NCI-H2196 (cell line): ENCODE measurements at regions not wholly inside any gene's neighbourhood (a gene's known extent, or its start where the extent isn't known, plus 50 kb on each side); places are given as distances from the start of the nearest gene placed in this dataset.
"Not testable (repeated sequence)": the region's sequence is repeated elsewhere in the genome, so short reads cannot be mapped to it uniquely, and the experiment has no call there.

Experiments used
- DNase-seq: peaks from one replicate; lab custom pipeline; 2025; ENCODE audit not compliant: unreplicated experiment; lab: John Stamatoyannopoulos, UW

DNA sequence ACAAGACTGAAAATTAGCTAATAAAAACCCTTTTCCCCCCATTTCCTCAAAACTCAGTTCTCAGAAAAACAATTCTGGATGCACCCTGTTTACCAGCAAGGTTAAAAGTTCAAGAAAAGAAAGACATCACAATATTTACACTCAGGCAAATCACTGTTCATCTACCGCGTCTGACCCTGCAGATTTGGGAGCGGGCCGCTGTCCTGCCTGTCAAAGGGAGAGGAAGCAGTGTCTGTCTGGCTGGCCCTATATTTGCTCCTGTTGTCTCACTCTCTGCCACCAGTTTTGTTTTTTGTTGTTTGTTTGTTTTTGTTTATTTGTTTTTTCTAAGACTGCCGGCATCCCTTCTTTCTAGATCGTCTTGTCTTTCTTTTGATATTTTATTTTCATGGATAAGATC lies 299.4 kb downstream of the BCL2L11 start:
- DNase-seq, result not testable (repeated sequence)

DNA sequence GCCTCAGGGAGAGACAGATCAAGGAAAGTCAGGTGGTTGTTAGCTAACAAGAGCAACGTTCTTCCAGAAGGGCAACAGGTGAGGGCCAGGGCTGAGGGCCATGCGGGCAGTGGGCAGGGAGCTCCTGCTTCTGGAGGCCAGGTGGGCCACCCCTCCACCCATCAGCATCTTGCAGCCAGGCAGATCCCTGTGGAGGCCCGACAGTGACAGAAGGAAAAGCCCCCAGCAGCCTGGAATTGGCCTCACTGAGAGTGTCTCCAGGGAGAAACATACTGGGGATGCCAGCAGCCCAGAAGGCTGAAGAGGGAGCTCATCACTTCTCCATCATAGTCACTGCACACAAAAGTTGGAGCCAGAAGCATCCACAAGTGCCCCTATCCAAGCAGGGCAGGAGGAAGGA lies 300.1 kb downstream of the BCL2L11 start:
- not testable (repeated sequence) for DNase-seq

- not testable (repeated sequence) for DNase-seq
Measured at GRCh38 chr2:111421949-111422348, 301.2 kb downstream of the BCL2L11 start.

DNA sequence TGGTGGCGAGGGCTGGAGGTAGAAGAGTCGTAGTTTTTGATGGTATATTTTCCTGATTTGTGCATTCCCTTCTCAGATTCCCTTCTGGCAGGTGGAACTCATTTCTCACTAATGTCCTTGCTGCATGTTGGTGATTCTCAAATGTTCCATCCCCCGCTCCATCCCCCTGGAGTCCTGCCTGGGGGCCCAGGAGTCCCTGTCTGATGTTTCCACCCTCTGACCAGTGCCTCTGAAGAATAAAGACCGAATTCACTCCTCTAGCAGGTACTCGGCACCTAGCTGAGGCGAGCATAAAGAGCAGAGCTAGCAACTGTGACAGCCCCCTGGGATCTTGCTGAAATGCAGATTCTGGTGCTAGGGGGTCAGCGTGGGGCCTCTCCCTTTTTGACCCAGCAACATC lies 301.8 kb downstream of the BCL2L11 start:
- DNase-seq, result not testable (repeated sequence)

DNA sequence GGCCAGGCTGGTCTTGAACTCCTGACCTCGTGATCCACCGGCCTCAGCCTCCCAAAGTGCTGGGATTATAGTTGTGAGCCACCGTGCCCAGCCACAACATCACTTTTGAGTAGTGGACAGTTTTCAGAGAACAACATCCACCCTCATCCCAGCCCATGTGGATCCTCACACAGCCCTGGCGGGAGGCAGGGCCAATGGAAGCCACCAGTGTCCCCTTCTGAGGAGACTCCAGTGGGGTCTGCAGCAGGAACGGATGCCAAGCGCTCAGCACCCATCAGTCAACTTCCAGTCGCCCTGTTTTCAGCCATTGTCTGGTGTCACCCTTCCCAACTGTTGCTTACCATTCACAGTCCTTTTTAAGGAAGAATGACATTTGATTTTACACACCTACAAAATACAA lies 302.5 kb downstream of the BCL2L11 start:
- not testable (repeated sequence) for DNase-seq

DNA sequence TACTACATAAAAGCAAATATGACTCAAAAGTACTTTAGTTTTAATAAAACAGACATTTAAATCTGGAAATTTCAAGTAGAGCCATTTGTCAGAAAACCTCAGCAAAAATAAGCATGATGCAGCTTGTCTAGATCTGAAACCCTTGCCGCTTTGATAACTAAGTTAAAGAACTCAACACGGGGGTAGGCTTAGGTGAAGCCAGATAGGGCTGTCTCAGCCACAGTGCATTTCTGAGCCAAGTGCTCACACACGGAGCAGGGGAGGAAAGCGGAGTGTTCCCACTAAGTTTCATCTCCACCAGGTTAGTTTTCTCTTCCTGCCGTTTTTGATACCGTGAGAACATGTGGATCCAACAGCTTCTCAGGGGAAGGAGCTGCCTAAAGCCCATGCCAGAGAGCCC lies 303.5 kb downstream of the BCL2L11 start:
- DNase-seq, result not testable (repeated sequence)

GRCh38 chr2:111424851-111425309 lies 304.2 kb downstream of the BCL2L11 start:
- DNase-seq, result not testable (repeated sequence)

GRCh38 chr2:111425789-111426201 lies 305.1 kb downstream of the BCL2L11 start:
- DNase-seq, result not testable (repeated sequence)

DNA sequence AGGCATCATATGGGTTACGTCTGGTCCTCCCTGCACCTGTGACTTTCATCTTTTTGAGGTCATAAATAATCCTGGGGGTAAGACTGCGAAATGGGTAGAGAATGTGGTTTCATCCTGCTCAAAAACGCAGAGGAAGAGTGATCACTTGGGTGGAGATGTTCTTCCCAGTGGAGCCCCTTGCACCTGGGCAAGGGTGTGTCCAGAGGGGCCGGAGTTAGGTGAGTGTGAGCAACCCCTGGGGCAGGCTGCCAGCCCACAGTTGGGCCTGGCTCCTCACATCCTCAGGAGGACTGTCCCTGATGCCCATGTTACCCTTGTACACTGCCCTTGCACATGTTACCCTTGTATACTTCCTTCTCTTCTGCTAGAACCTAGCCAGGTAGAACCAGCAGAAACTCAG lies 306.6 kb downstream of the BCL2L11 start:
- not testable (repeated sequence) for DNase-seq

GRCh38 chr2:111428915-111429314 lies 308.2 kb downstream of the BCL2L11 start:
- DNase-seq, result not testable (repeated sequence)

DNA sequence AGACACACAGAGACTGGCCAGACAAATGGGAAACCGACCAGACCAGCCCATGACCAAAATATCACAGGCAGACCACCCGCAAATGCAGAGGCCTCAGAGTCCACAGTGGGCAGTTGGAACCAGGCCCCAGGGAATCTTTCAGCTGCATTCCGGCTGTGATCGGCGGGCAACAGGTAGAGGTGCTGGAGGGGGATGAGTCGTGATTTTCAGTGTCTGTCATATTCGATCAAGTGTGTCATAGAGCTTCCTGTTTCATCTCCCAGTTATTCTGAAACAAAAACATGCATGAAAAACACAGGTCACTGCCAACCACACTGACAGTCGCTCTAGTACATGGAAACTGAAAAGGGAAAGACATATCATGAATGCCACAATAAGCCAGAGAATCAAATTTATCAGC lies 308.6 kb downstream of the BCL2L11 start:
- not testable (repeated sequence) for DNase-seq

GRCh38 chr2:111430817-111431661 lies 310.3 kb downstream of the BCL2L11 start:
- not testable (repeated sequence) for DNase-seq

- DNase-seq, result not testable (repeated sequence)
Measured at GRCh38 chr2:111432423-111432822, 311.7 kb downstream of the BCL2L11 start.

DNA sequence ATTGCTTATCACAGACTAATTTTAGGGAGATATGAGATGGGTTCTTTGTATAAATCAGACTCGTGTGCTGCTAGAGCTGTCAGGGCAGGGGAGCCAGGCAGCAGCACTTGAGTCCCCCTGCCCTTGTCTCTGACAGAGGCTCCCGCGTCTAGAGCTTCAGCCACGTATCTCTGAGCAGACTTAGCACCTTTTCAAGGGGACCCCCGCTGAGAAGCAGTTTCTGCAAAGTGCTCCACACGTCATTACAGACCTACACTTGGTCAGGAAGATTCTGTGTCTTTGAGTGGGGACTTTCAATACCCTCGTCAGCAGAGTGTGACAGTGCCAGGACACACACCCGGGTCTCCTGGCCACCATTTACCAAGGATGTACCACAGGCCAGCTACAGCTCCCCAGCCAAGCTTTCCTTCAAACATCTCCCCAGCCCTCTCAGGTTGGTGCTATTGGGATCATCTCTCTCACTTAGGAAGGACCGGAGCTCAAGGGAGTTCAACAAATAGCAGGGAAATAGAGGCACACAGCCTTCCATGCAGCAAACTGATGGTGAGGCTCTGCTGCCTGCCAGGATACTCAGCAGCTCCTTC lies 312.3 kb downstream of the BCL2L11 start:
- DNase-seq, result not testable (repeated sequence)

GRCh38 chr2:111433892-111434607 lies 313.3 kb downstream of the BCL2L11 start:
- DNase-seq, result not testable (repeated sequence)

GRCh38 chr2:111434608-111434939 lies 313.9 kb downstream of the BCL2L11 start:
- DNase-seq, result not testable (repeated sequence)

DNA sequence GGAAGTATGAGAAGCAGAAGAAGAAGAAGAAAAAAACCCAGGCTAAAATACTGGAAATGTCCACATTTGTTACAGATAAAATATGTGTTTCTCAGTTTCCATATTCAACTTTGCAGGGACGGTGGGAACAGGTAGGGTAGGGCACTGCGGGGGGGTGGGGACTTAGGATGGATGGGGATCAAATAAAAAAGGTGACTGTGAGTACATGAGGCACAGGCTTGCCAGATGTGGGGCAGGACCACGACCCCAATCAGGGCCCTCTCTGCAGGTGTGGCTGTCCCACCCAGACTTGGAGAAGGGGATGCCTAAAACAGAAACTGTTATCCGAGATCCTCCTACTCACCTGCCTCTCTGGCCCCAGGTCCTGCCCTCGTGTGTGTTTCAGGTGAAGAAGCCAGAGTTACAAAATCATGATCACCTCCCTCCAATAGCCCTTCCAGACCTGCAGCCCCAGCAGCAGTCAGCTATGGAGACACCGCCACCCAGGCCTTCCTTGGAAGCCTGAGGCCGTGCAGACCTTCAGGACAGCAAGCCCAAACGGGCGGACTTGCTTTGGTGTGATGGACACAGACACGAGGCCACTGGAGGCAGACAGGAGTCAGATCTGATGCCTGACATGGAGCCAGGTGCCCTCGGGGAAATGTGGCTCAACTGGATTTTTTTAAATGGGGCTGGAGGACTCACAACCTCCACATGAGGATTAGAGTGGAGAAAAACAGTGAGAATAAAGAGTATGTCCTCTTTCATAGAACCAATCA lies 315.0 kb downstream of the BCL2L11 start:
- DNase-seq, result not testable (repeated sequence)

DNA sequence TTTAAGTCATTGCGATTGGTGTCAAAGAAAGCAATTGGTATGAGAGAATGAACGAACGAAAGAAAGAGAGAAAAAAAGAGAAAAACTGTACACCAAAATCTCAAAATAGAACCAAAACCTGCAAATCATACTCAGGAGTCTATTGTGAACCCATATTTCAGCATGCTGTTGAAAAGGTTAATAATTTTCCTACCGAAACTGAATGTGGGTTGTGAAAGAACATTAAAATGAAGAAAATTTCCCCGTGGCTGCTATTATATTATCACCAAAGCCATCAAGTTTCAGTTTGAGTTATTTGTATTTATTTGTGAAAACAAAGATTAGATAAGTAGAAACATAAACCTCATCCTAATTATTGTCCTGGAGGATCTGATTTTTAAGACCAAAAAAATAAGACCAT lies 315.7 kb downstream of the BCL2L11 start:
- not testable (repeated sequence) for DNase-seq

DNA sequence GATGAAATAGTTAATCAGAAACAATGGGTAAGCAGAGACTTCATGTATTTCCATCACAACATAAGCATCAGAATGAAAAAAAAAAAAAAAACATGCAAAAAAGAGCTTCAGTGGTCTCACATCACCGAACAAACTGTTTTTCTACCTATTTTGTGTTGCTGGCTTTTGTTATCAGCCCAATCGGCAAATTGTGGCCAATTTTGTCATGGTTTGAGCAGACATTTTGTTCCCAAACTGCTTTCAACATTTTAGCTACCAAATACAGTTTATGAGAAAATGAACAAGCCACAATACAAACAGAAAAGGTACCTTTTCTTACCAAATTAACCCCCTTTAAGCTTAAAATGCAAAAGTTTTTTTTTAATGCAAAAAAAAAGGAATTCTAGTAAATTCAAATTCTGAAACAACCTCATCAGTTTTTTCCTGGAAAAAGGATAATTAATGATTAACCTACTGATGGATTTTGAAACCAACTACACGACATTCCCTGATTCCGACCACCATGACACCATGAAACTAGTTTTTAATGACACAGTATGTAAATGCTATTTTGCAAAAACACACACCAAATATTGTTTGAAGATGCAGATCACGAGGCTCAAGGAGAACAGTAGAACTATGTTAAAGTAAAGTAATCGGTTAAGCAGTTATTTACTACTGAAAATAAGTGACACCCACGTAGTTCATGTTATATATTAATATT lies 316.7 kb downstream of the BCL2L11 start:
- not testable (repeated sequence) for DNase-seq

- not testable (repeated sequence) for DNase-seq
Measured at GRCh38 chr2:111438161-111438560, 317.4 kb downstream of the BCL2L11 start.
